ENCODE measurements at regions not wholly inside any gene's neighbourhood (a gene's known extent, or its start where the extent isn't known, plus 50 kb on each side); places are given as distances from the start of the nearest gene placed in this dataset.
"Not testable (repeated sequence)": the region's sequence is repeated elsewhere in the genome, so short reads cannot be mapped to it uniquely, and the experiment has no call there.

- Histone ChIP-seq H3K4me3 (ENCODE audit: low read depth, low read length) (no peak overlapping the region), H3K27me3 (ENCODE audit: control insufficient read depth, insufficient read depth, low read length) (no peaks in the 10 kb centered on the region), H3K9me3 (ENCODE audit: control insufficient read depth, insufficient read depth, low read length) (no peaks in the 10 kb centered on the region), H3K4me1 (ENCODE audit: control insufficient read depth, insufficient read depth, low read length) (no peaks in the 10 kb centered on the region), H3K36me3 (ENCODE audit: control insufficient read depth, insufficient read depth, low read length) (no peaks in the 10 kb centered on the region), H3K27ac (ENCODE audit: low read depth, low read length) (no peak overlapping the region)
- no CpG with 5 or more reads among the region's 4 CpGs for WGBS (ENCODE audit: insufficient coverage)
- DNase-seq (ENCODE audit: low read depth in 4 of 6, low spot score in 6 of 6), result no peak
Observed at GRCh38 chr14:83280719-83281118, 1747.1 kb upstream of the SEL1L start.

GRCh38 chr14:83282706-83283105 lies 1749.1 kb upstream of the SEL1L start:
- Histone ChIP-seq H3K4me3 (ENCODE audit: low read depth, low read length) (no peak overlapping the region), H3K27me3 (ENCODE audit: control insufficient read depth, insufficient read depth, low read length) (no peaks in the 10 kb centered on the region), H3K27ac (ENCODE audit: low read depth, low read length) (no peak overlapping the region), H3K4me1 (ENCODE audit: control insufficient read depth, insufficient read depth, low read length) (no peaks in the 10 kb centered on the region), H3K36me3 (ENCODE audit: control insufficient read depth, insufficient read depth, low read length) (no peaks in the 10 kb centered on the region), H3K9me3 (ENCODE audit: control insufficient read depth, insufficient read depth, low read length) (no peaks in the 10 kb centered on the region)
- peak in 1 of 6 donors; percentile 61 for DNase-seq (ENCODE audit: low read depth in 4 of 6, low spot score in 6 of 6)

GRCh38 chr14:83287300-83287699 lies 1753.6 kb upstream of the SEL1L start:
- Histone ChIP-seq H3K36me3 (ENCODE audit: control insufficient read depth, insufficient read depth, low read length) (no peaks in the 10 kb centered on the region), H3K27ac (ENCODE audit: low read depth, low read length) (no peak overlapping the region), H3K4me3 (ENCODE audit: low read depth, low read length) (no peak overlapping the region), H3K27me3 (ENCODE audit: control insufficient read depth, insufficient read depth, low read length) (no peaks in the 10 kb centered on the region), H3K4me1 (ENCODE audit: control insufficient read depth, insufficient read depth, low read length) (no peaks in the 10 kb centered on the region), H3K9me3 (ENCODE audit: control insufficient read depth, insufficient read depth, low read length) (no peaks in the 10 kb centered on the region)
- no CpG with 5 or more reads among the region's 2 CpGs for WGBS (ENCODE audit: insufficient coverage)
- DNase-seq (ENCODE audit: low read depth in 4 of 6, low spot score in 6 of 6), result no peak

- Histone ChIP-seq H3K36me3 (ENCODE audit: control insufficient read depth, insufficient read depth, low read length) (no peaks in the 10 kb centered on the region), H3K27me3 (ENCODE audit: control insufficient read depth, insufficient read depth, low read length) (no peaks in the 10 kb centered on the region), H3K9me3 (ENCODE audit: control insufficient read depth, insufficient read depth, low read length) (no peaks in the 10 kb centered on the region), H3K4me1 (ENCODE audit: control insufficient read depth, insufficient read depth, low read length) (no peaks in the 10 kb centered on the region), H3K4me3 (ENCODE audit: low read depth, low read length) (no peak overlapping the region), H3K27ac (ENCODE audit: low read depth, low read length) (no peak overlapping the region)
- DNase-seq (ENCODE audit: low read depth in 4 of 6, low spot score in 6 of 6), result no peak
- WGBS (ENCODE audit: insufficient coverage), result no CpG with 5 or more reads among the region's 4 CpGs
Observed at GRCh38 chr14:83289390-83289789, 1755.7 kb upstream of the SEL1L start.

GRCh38 chr14:83289896-83290295 lies 1756.2 kb upstream of the SEL1L start:
- no peak for DNase-seq (ENCODE audit: low read depth in 4 of 6, low spot score in 6 of 6)
- no peaks in the 10 kb centered on the region for H3K36me3 ChIP-seq (ENCODE audit: control insufficient read depth, insufficient read depth, low read length)
- no peaks in the 10 kb centered on the region for H3K27me3 ChIP-seq (ENCODE audit: control insufficient read depth, insufficient read depth, low read length)
- H3K9me3 ChIP-seq (ENCODE audit: control insufficient read depth, insufficient read depth, low read length), result no peaks in the 10 kb centered on the region
- WGBS (ENCODE audit: insufficient coverage), result no CpG with 5 or more reads among the region's 1 CpG
- no peak overlapping the region for H3K27ac ChIP-seq (ENCODE audit: low read depth, low read length)
- no peak overlapping the region for H3K4me3 ChIP-seq (ENCODE audit: low read depth, low read length)
- no peaks in the 10 kb centered on the region for H3K4me1 ChIP-seq (ENCODE audit: control insufficient read depth, insufficient read depth, low read length)

GRCh38 chr14:83290447-83290846 lies 1756.8 kb upstream of the SEL1L start:
- Histone ChIP-seq H3K4me1 (ENCODE audit: control insufficient read depth, insufficient read depth, low read length) (no peaks in the 10 kb centered on the region), H3K27me3 (ENCODE audit: control insufficient read depth, insufficient read depth, low read length) (no peaks in the 10 kb centered on the region), H3K4me3 (ENCODE audit: low read depth, low read length) (no peak overlapping the region), H3K36me3 (ENCODE audit: control insufficient read depth, insufficient read depth, low read length) (no peaks in the 10 kb centered on the region), H3K9me3 (ENCODE audit: control insufficient read depth, insufficient read depth, low read length) (no peaks in the 10 kb centered on the region), H3K27ac (ENCODE audit: low read depth, low read length) (no peak overlapping the region)
- no peak for DNase-seq (ENCODE audit: low read depth in 4 of 6, low spot score in 6 of 6)

GRCh38 chr14:83291714-83292113 lies 1758.1 kb upstream of the SEL1L start:
- Histone ChIP-seq H3K4me1 (ENCODE audit: control insufficient read depth, insufficient read depth, low read length) (no peaks in the 10 kb centered on the region), H3K27me3 (ENCODE audit: control insufficient read depth, insufficient read depth, low read length) (no peaks in the 10 kb centered on the region), H3K9me3 (ENCODE audit: control insufficient read depth, insufficient read depth, low read length) (no peaks in the 10 kb centered on the region), H3K4me3 (ENCODE audit: low read depth, low read length) (no peak overlapping the region), H3K27ac (ENCODE audit: low read depth, low read length) (no peak overlapping the region), H3K36me3 (ENCODE audit: control insufficient read depth, insufficient read depth, low read length) (no peaks in the 10 kb centered on the region)
- DNase-seq (ENCODE audit: low read depth in 4 of 6, low spot score in 6 of 6), result no peak
- WGBS (ENCODE audit: insufficient coverage), result no CpG with 5 or more reads among the region's 1 CpG

- H3K9me3 ChIP-seq (ENCODE audit: control insufficient read depth, insufficient read depth, low read length), result no peaks in the 10 kb centered on the region
- H3K4me3 ChIP-seq (ENCODE audit: low read depth, low read length), result no peak overlapping the region
- H3K36me3 ChIP-seq (ENCODE audit: control insufficient read depth, insufficient read depth, low read length), result no peaks in the 10 kb centered on the region
- no peaks in the 10 kb centered on the region for H3K4me1 ChIP-seq (ENCODE audit: control insufficient read depth, insufficient read depth, low read length)
- no peak overlapping the region for H3K27ac ChIP-seq (ENCODE audit: low read depth, low read length)
- no peaks in the 10 kb centered on the region for H3K27me3 ChIP-seq (ENCODE audit: control insufficient read depth, insufficient read depth, low read length)
- DNase-seq (ENCODE audit: low read depth in 4 of 6, low spot score in 6 of 6), result no peak
- WGBS (ENCODE audit: insufficient coverage), result no CpG with 5 or more reads among the region's 1 CpG
Observed at GRCh38 chr14:83294941-83295340, 1761.3 kb upstream of the SEL1L start.

- Histone ChIP-seq H3K27ac (ENCODE audit: low read depth, low read length) (no peak overlapping the region), H3K27me3 (ENCODE audit: control insufficient read depth, insufficient read depth, low read length) (no peaks in the 10 kb centered on the region), H3K9me3 (ENCODE audit: control insufficient read depth, insufficient read depth, low read length) (no peaks in the 10 kb centered on the region), H3K4me3 (ENCODE audit: low read depth, low read length) (no peak overlapping the region), H3K36me3 (ENCODE audit: control insufficient read depth, insufficient read depth, low read length) (no peaks in the 10 kb centered on the region), H3K4me1 (ENCODE audit: control insufficient read depth, insufficient read depth, low read length) (no peaks in the 10 kb centered on the region)
- DNase-seq (ENCODE audit: low read depth in 4 of 6, low spot score in 6 of 6), result no peak
- WGBS (ENCODE audit: insufficient coverage), result no CpG with 5 or more reads among the region's 3 CpGs
Observed at GRCh38 chr14:83297361-83297760, 1763.7 kb upstream of the SEL1L start.

GRCh38 chr14:83298016-83298415 lies 1764.4 kb upstream of the SEL1L start:
- DNase-seq (ENCODE audit: low read depth in 4 of 6, low spot score in 6 of 6); H3K9me3 ChIP-seq (ENCODE audit: control insufficient read depth, insufficient read depth, low read length); H3K36me3 ChIP-seq (ENCODE audit: control insufficient read depth, insufficient read depth, low read length); H3K27me3 ChIP-seq (ENCODE audit: control insufficient read depth, insufficient read depth, low read length); H3K27ac ChIP-seq (ENCODE audit: low read depth, low read length); H3K4me1 ChIP-seq (ENCODE audit: control insufficient read depth, insufficient read depth, low read length); H3K4me3 ChIP-seq (ENCODE audit: low read depth, low read length): not testable (repeated sequence)
- 88% methylated on average over 1 of the region's 2 CpGs for WGBS (ENCODE audit: insufficient coverage)
